ENCODE measurements at regions not wholly inside any gene's neighbourhood (a gene's known extent, or its start where the extent isn't known, plus 50 kb on each side); places are given as distances from the start of the nearest gene placed in this dataset.

- no peak for TF ChIP-seq CHD2 (IDR thresholded peaks at IDR 0.05; ENCODE audit: low read length, partially characterized antibody)
- no peak for TF ChIP-seq RAD21 (IDR thresholded peaks at IDR 0.05; ENCODE audit: low read length)
- no peak for TF ChIP-seq JUND (IDR thresholded peaks at IDR 0.05)
- no peak for TF ChIP-seq FOSL2 (IDR thresholded peaks at IDR 0.05; ENCODE audit: borderline replicate concordance, low read depth)
- no peak for TF ChIP-seq YY1 (IDR thresholded peaks at IDR 0.05; ENCODE audit: low read depth)
Measured at GRCh38 chr6:169918954-169919549, 167.6 kb downstream of the ERMARD start (continued).

GRCh38 chr6:169918239-169918953 lies 167.0 kb downstream of the ERMARD start:
- ChIA-PET CTCF (interaction anchor here (0.8 to 1.7 kb wide), 2 partner anchors 79 to 86 kb away, joined by 4 read pairs; no protein-coding TSS in a partner anchor), POLR2A (interaction anchor here (0.6 kb wide), 1 partner anchor 171 kb away, joined by 3 read pairs; no protein-coding TSS in a partner anchor)
- Histone ChIP-seq H4K20me1 (ENCODE audit: insufficient read depth) (no peaks in the 10 kb centered on the region), H3K9me3 (no peaks in the 10 kb centered on the region), H3K4me2 (no peak overlapping the region), H3K9me2 (no peaks in the 10 kb centered on the region), H3K79me2 (ENCODE audit: insufficient read depth) (no peaks in the 10 kb centered on the region), H3K27me3 (ENCODE audit: insufficient read depth) (no peaks in the 10 kb centered on the region), H3K36me3 (replicated peaks in 1 of 2; ENCODE audit: control insufficient read depth in 1 of 2, insufficient read depth in 2 of 2, low read length in 1 of 2) (no peaks in the 10 kb centered on the region), H3K4me3 (ENCODE audit: low read depth in 2 of 2, low read length in 1 of 2) (no peak overlapping the region), H3K4me1 (ENCODE audit: control insufficient read depth in 1 of 2, insufficient read depth in 2 of 2, low read depth in 1 of 2, low read length in 1 of 2) (peaks cover 0 to 23% of the 10 kb centered on the region in 2 experiments; a peak in 1 of 4 replicates), H3K9ac (no peak overlapping the region), H3F3A (replicated peaks; ENCODE audit: insufficient read depth) (no peaks in the 10 kb centered on the region), H2AFZ (ENCODE audit: low read depth) (no peak overlapping the region), H3K27ac (ENCODE audit: low read depth in 2 of 2, low read length in 1 of 2) (no peak overlapping the region)
- TF ChIP-seq TCF12 (IDR thresholded peaks at IDR 0.05) (no peak), GATA2 (CRISPR knock-in tag; IDR thresholded peaks at IDR 0.05) (0 out of 2 replicates have a peak, but pooled peaks have one; percentile 29)
- WGBS (ENCODE audit: low lambda C conversion rate): 42% methylated on average over 19 of the region's 21 CpGs
- DNase-seq: peak; percentile 71

- Histone ChIP-seq H3K27ac (ENCODE audit: low read depth in 2 of 2, low read length in 1 of 2) (no peak overlapping the region), H3F3A (replicated peaks; ENCODE audit: insufficient read depth) (no peaks in the 10 kb centered on the region), H3K4me2 (no peak overlapping the region), H3K36me3 (replicated peaks in 1 of 2; ENCODE audit: control insufficient read depth in 1 of 2, insufficient read depth in 2 of 2, low read length in 1 of 2) (no peaks in the 10 kb centered on the region), H3K79me2 (ENCODE audit: insufficient read depth) (no peaks in the 10 kb centered on the region), H2AFZ (ENCODE audit: low read depth) (no peak overlapping the region), H4K20me1 (ENCODE audit: insufficient read depth) (no peaks in the 10 kb centered on the region), H3K4me3 (ENCODE audit: low read depth in 2 of 2, low read length in 1 of 2) (no peak overlapping the region), H3K4me1 (ENCODE audit: control insufficient read depth in 1 of 2, insufficient read depth in 2 of 2, low read depth in 1 of 2, low read length in 1 of 2) (peaks cover 0 to 23% of the 10 kb centered on the region in 2 experiments; a peak in 1 of 4 replicates), H3K9me3 (no peaks in the 10 kb centered on the region), H3K27me3 (ENCODE audit: insufficient read depth) (no peaks in the 10 kb centered on the region), H3K9ac (no peak overlapping the region), H3K9me2 (no peaks in the 10 kb centered on the region)
- CTCF ChIA-PET: no interaction called here
- no peak for TF ChIP-seq IRF3 (IDR thresholded peaks at IDR 0.05; ENCODE audit: low read depth, low read length)
- TF ChIP-seq TAF1 (IDR thresholded peaks at IDR 0.05; ENCODE audit: borderline replicate concordance, low read depth, low read length): no peak
- TF ChIP-seq FOXM1 (IDR thresholded peaks at IDR 0.05; ENCODE audit: low read depth): no peak
- no peak for TF ChIP-seq RXRA (IDR thresholded peaks at IDR 0.05; ENCODE audit: borderline replicate concordance, low read depth)
- TF ChIP-seq SIN3A (IDR thresholded peaks at IDR 0.05; ENCODE audit: borderline replicate concordance, low read depth, low read length): no peak
- no peak for TF ChIP-seq FOSL2 (IDR thresholded peaks at IDR 0.05; ENCODE audit: borderline replicate concordance, low read depth)
- no peak for TF ChIP-seq YY1 (IDR thresholded peaks at IDR 0.05; ENCODE audit: low read depth)
- no peak for TF ChIP-seq RAD21 (IDR thresholded peaks at IDR 0.05; ENCODE audit: low read length)
- no peak for TF ChIP-seq TCF12 (IDR thresholded peaks at IDR 0.05)
- POLR2A ChIA-PET: no interaction called here
- 40% methylated on average over 3 of the region's 3 CpGs for WGBS (ENCODE audit: low lambda C conversion rate)
- no peak for DNase-seq
Measured at GRCh38 chr6:169917153-169917552, 165.7 kb downstream of the ERMARD start.

Data from SK-N-SH (cell line).